ENCODE measurements at regions not wholly inside any gene's neighbourhood (a gene's known extent, or its start where the extent isn't known, plus 50 kb on each side); places are given as distances from the start of the nearest gene placed in this dataset.

DNA sequence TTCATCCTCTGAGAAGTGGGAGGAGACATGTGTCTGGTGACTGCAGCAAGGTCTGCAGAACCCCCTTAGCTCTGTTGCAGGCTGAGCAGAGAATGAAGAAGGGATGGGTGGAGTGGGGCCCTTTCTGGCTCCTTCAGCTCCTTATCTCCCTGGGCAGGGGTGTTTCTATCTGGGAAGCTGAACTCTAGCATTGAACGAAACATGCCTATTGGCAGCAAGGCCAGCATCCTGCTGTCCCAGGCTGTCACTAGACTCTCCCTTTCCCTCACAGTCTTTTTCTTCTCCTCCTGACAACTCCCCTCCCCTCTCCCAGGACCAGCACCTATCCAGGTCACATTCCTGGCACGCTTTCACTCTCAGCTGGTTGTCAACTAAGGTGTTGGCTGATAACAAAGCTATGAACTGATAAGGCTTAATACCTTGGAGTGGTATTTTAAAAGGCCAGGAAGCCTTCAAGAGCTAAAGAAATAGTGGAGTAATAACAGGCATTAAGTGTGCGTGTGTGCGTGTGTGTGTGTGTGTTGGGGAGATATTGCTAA is 128.8 kb upstream of the FZD8 start:
- no peaks in the 10 kb centered on the region for H3K9me1 ChIP-seq (replicated peaks; ENCODE audit: control insufficient read depth, extremely low read depth, insufficient read depth, low read length)
- no peaks in the 10 kb centered on the region for H4K20me1 ChIP-seq (replicated peaks; ENCODE audit: control insufficient read depth, extremely low read depth, insufficient read depth, low read length)
- POLR2A ChIA-PET: no interaction called here
- H3K4me1 ChIP-seq (ENCODE audit: control insufficient read depth, extremely low read depth, insufficient read depth, low read length): no peaks in the 10 kb centered on the region
- H3K9ac ChIP-seq (replicated peaks; ENCODE audit: extremely low read depth, insufficient read depth, low read length): no peak overlapping the region
- H2AFZ ChIP-seq (ENCODE audit: low read depth, low read length): no peak overlapping the region
- H3K27ac ChIP-seq (ENCODE audit: insufficient read depth, low read depth, low read length): no peak overlapping the region
- intact Hi-C loops (cut with micrococcal nuclease): no loop called here
- H3K4me3 ChIP-seq (replicated peaks in 1 of 3; ENCODE audit: insufficient read depth in 1 of 3, low read depth in 1 of 3, low read length in 3 of 3): no peak overlapping the region
- no TSS peak for BruUV-seq (replicated peaks)
- CTCF ChIA-PET: interaction anchor here (1.2 to 1.7 kb wide), 2 partner anchors 11 to 171 kb away, joined by 3 to 5 read pairs; no protein-coding TSS in a partner anchor
- FAIRE-seq: no peak
- no peak overlapping the region for H3K4me2 ChIP-seq (ENCODE audit: insufficient read depth, low read length)
- no peak for DNase-seq (ENCODE audit: low read depth, low spot score)
- H3K27me3 ChIP-seq (ENCODE audit: control insufficient read depth in 2 of 2, insufficient read depth in 2 of 2, low read length in 2 of 2): peaks cover 0 to 4% of the 10 kb centered on the region in 2 experiments
- TF ChIP-seq POLR2AphosphoS5 (IDR thresholded peaks at IDR 0.05; ENCODE audit: insufficient read depth, low read depth, low read length) (no peak), EZH2 (IDR thresholded peaks at IDR 0.05; ENCODE audit: borderline replicate concordance, low read depth, low read length, severe bottlenecking) (no peak), CTCF (IDR thresholded peaks at IDR 0.05; ENCODE audit: extremely low read depth in 1 of 2, insufficient read depth in 1 of 2, low read depth in 1 of 2, low read length in 2 of 2) (no peak), GATA2 (IDR thresholded peaks at IDR 0.05; ENCODE audit: insufficient read depth, insufficient read length, low read depth, low read length) (no peak), MYC (IDR thresholded peaks at IDR 0.05; ENCODE audit: low read depth, low read length) (no peak), MAX (IDR thresholded peaks at IDR 0.05; ENCODE audit: insufficient read depth, insufficient read length) (no peak), FOS (IDR thresholded peaks at IDR 0.05; ENCODE audit: borderline replicate concordance, insufficient read depth, low read length) (no peak), JUN (IDR thresholded peaks at IDR 0.05; ENCODE audit: borderline replicate concordance, insufficient read depth, insufficient read length, low read depth) (no peak), POLR2A (IDR thresholded peaks at IDR 0.05; ENCODE audit: low read depth, low read length) (no peak)
- dilution Hi-C loops (cut with MboI; ENCODE audit: extremely low pct_ligation_motif_present, low sequenced_read_pairs): no loop called here
- no peaks in the 10 kb centered on the region for H3K9me3 ChIP-seq (replicated peaks; ENCODE audit: control insufficient read depth, insufficient read depth, low read length)
- H3K36me3 ChIP-seq (ENCODE audit: control insufficient read depth in 2 of 2, extremely low read depth in 1 of 2, insufficient read depth in 2 of 2, low read length in 2 of 2): no peaks in the 10 kb centered on the region
- no peaks in the 10 kb centered on the region for H3K79me2 ChIP-seq (ENCODE audit: control insufficient read depth, insufficient read depth, low read length)

Data from endothelial cell of umbilical vein (primary cell).